PC-9 (cell line): ENCODE measurements at regions not wholly inside any gene's neighbourhood (a gene's known extent, or its start where the extent isn't known, plus 50 kb on each side); places are given as distances from the start of the nearest gene placed in this dataset.

Experiments used
- EZH2 ChIP-seq: fragments of 200-600 bp; sonication (generic); IDR thresholded peaks from 2 replicates; pipeline ENCODE4 v1.8.0; 2017; ENCODE audit warnings: antibody characterized with exemption, low read depth
- TF ChIP-seq, protein P1 (sequence below): fragments of 200-600 bp; sonication (generic); conservative IDR thresholded peaks from 2 replicates; pipeline ENCODE4 v1.6.1; 2017; ENCODE audit warnings: mixed run types, antibody characterized with exemption, mild to moderate bottlenecking, moderate library complexity

DNA sequence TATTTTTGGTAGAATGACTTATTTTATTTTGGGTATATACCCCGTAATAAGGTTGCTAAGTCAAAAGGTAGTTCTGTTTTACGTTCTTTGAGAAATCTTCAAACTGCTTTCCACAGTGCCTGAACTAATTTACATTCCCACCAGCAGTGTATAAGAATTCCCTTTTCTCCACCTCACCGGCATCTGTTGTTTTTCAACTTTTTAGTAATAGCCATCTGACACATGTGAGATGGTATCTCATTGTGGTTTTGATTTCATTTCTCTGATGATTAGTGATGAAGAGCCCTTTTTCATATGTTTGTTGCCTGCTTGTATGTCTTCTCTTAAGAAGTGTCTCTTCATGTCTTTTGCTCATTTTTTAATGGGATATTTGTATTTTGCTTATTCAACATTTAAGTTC, 215.2 kb upstream of the TFPI start:
- no peak for TF ChIP-seq EZH2
- TF ChIP-seq, protein P1, sequence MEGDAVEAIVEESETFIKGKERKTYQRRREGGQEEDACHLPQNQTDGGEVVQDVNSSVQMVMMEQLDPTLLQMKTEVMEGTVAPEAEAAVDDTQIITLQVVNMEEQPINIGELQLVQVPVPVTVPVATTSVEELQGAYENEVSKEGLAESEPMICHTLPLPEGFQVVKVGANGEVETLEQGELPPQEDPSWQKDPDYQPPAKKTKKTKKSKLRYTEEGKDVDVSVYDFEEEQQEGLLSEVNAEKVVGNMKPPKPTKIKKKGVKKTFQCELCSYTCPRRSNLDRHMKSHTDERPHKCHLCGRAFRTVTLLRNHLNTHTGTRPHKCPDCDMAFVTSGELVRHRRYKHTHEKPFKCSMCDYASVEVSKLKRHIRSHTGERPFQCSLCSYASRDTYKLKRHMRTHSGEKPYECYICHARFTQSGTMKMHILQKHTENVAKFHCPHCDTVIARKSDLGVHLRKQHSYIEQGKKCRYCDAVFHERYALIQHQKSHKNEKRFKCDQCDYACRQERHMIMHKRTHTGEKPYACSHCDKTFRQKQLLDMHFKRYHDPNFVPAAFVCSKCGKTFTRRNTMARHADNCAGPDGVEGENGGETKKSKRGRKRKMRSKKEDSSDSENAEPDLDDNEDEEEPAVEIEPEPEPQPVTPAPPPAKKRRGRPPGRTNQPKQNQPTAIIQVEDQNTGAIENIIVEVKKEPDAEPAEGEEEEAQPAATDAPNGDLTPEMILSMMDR, result no peak
